Endodermal cell (in vitro differentiated cells): ENCODE measurements at regions not wholly inside any gene's neighbourhood (a gene's known extent, or its start where the extent isn't known, plus 50 kb on each side); places are given as distances from the start of the nearest gene placed in this dataset.

Experiments
- DNase-seq: peaks from one replicate; pipeline ENCODE4 v3.0.0-alpha.2; 2017
- H3K27ac ChIP-seq: 2 replicates; pipeline ENCODE4 v1.5.1; 2013; ENCODE audit warnings: mild to moderate bottlenecking, low read depth, low read length, moderate library complexity
- H3K27me3 ChIP-seq: 2 replicates; pipeline ENCODE4 v1.6.1; 2013; ENCODE audit warnings: mild to moderate bottlenecking, low read length, moderate library complexity; ENCODE audit not compliant: insufficient read depth, control insufficient read depth, poor library complexity, severe bottlenecking
- H3K36me3 ChIP-seq: 2 replicates; pipeline ENCODE4 v1.7.0; 2013; ENCODE audit warnings: mild to moderate bottlenecking, low read length, moderate library complexity; ENCODE audit not compliant: control insufficient read depth, insufficient read depth
- H3K4me1 ChIP-seq: one replicate; pipeline ENCODE4 v1.7.0; 2013; ENCODE audit warnings: low read length; ENCODE audit not compliant: control insufficient read depth, insufficient read depth
- H3K4me3 ChIP-seq: 2 replicates; pipeline ENCODE4 v1.5.1; 2013; ENCODE audit warnings: mild to moderate bottlenecking, low read length, moderate library complexity
- H3K9ac ChIP-seq: 2 replicates; pipeline ENCODE4 v1.6.1; 2013; ENCODE audit warnings: mild to moderate bottlenecking, low read length, moderate library complexity; ENCODE audit not compliant: poor library complexity, severe bottlenecking; ENCODE audit errors: extremely low read depth
- H3K9me3 ChIP-seq: 2 replicates; pipeline ENCODE4 v1.6.1; 2013; ENCODE audit warnings: mild to moderate bottlenecking, low read length, moderate library complexity; ENCODE audit not compliant: control insufficient read depth
- H3K27ac Mint-ChIP-seq: 2 replicates; pipeline ENCODE4 v1.8.0; 2020; ENCODE audit warnings: mixed read lengths
- H3K27me3 Mint-ChIP-seq: 2 replicates; pipeline ENCODE4 v1.8.0; 2021; ENCODE audit warnings: mild to moderate bottlenecking, mixed read lengths; ENCODE audit not compliant: insufficient read depth
- H3K36me3 Mint-ChIP-seq: 2 replicates; pipeline ENCODE4 v1.8.0; 2020; ENCODE audit warnings: low read depth, mixed read lengths
- H3K4me1 Mint-ChIP-seq: 2 replicates; pipeline ENCODE4 v1.8.0; 2020; ENCODE audit warnings: mixed read lengths
- H3K4me3 Mint-ChIP-seq: 2 replicates; pipeline ENCODE4 v1.8.0; 2020; ENCODE audit warnings: mild to moderate bottlenecking, moderate library complexity, mixed read lengths
- H3K9me3 Mint-ChIP-seq: 2 replicates; pipeline ENCODE4 v1.8.0; 2020; ENCODE audit warnings: mild to moderate bottlenecking, mixed read lengths
- WGBS, 2 experiments: methylation state at CpG; one replicate each; pipeline versions ENCODE4 v1.1.5 to v1.1.7; 2013; ENCODE audit warnings: missing lambda C conversion rate in 2 of 2, mixed read lengths in 1 of 2; ENCODE audit not compliant: insufficient coverage in 1 of 2, insufficient read length in 1 of 2; 5-methylcytosine and 5-hydroxymethylcytosine counted together
- TF ChIP-seq, protein P1 (sequence below): fragments of 200-600 bp; sonication (generic); conservative IDR thresholded peaks from 2 replicates; pipeline ENCODE4 v1.5.0; 2021; ENCODE audit warnings: antibody characterized with exemption, mild to moderate bottlenecking

DNA sequence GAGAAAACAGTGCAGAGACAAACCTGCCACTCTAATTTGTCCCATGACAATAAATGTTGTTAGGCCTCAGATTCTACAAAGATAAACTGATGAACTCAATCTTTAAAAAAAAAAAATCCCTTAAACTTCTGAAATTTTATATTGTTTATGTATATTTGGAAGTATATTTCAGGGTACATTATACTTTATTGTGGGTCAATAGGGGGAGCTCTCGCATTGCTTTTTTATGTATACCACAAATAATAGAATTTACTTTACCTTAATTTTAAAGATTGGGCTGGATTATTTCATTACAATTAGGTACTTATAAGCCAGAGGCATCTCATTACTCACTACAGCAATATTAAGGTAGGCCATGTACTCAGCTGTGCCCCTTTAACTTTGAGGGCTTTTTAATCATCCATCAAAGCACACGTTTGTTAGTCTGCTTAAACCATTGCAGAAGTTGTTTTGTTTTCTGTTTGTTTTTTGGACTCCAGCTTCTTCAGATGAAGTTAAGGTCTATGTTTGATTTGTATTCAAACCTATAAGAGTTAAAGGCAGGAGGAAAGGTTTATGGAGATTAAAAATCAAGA is 56.3 kb upstream of the EYA4 start:
- H3K27ac Mint-ChIP-seq: no peak overlapping the region
- no peak overlapping the region for H3K4me3 Mint-ChIP-seq
- Histone ChIP-seq H3K36me3 (no peaks in the 10 kb centered on the region), H3K27me3 (no peaks in the 10 kb centered on the region), H3K4me1 (peaks cover 5% of the 10 kb centered on the region), H3K9me3 (no peaks in the 10 kb centered on the region), H3K27ac (no peak overlapping the region), H3K4me3 (no peak overlapping the region), H3K9ac (no peak overlapping the region)
- H3K9me3 Mint-ChIP-seq: no peaks in the 10 kb centered on the region
- TF ChIP-seq, protein P1, sequence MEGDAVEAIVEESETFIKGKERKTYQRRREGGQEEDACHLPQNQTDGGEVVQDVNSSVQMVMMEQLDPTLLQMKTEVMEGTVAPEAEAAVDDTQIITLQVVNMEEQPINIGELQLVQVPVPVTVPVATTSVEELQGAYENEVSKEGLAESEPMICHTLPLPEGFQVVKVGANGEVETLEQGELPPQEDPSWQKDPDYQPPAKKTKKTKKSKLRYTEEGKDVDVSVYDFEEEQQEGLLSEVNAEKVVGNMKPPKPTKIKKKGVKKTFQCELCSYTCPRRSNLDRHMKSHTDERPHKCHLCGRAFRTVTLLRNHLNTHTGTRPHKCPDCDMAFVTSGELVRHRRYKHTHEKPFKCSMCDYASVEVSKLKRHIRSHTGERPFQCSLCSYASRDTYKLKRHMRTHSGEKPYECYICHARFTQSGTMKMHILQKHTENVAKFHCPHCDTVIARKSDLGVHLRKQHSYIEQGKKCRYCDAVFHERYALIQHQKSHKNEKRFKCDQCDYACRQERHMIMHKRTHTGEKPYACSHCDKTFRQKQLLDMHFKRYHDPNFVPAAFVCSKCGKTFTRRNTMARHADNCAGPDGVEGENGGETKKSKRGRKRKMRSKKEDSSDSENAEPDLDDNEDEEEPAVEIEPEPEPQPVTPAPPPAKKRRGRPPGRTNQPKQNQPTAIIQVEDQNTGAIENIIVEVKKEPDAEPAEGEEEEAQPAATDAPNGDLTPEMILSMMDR: peak; percentile 76
- 96% methylated on average over 1 of the region's 2 CpGs; no CpG with 5 or more reads in 1 of the 2 experiments for WGBS, 2 experiments
- H3K36me3 Mint-ChIP-seq: no peaks in the 10 kb centered on the region
- no peak for DNase-seq
- peaks cover 24% of the 10 kb centered on the region for H3K4me1 Mint-ChIP-seq
- H3K27me3 Mint-ChIP-seq: no peaks in the 10 kb centered on the region

- Histone ChIP-seq H3K9me3 (no peaks in the 10 kb centered on the region), H3K4me1 (peaks cover 5% of the 10 kb centered on the region), H3K36me3 (no peaks in the 10 kb centered on the region), H3K9ac (no peak overlapping the region), H3K27ac (no peak overlapping the region), H3K27me3 (no peaks in the 10 kb centered on the region), H3K4me3 (no peak overlapping the region)
- Mint-ChIP-seq H3K27ac (no peak overlapping the region), H3K27me3 (no peaks in the 10 kb centered on the region), H3K9me3 (no peaks in the 10 kb centered on the region), H3K36me3 (no peaks in the 10 kb centered on the region), H3K4me1 (peaks cover 28% of the 10 kb centered on the region), H3K4me3 (no peak overlapping the region)
- no peak for DNase-seq
- TF ChIP-seq, protein P1: no peak
- WGBS, 2 experiments: 96% methylated on average over 3 of the region's 4 CpGs; no CpG with 5 or more reads in 1 of the 2 experiments
Measured at GRCh38 chr6:133185731-133186130, 55.4 kb upstream of the EYA4 start.

DNA sequence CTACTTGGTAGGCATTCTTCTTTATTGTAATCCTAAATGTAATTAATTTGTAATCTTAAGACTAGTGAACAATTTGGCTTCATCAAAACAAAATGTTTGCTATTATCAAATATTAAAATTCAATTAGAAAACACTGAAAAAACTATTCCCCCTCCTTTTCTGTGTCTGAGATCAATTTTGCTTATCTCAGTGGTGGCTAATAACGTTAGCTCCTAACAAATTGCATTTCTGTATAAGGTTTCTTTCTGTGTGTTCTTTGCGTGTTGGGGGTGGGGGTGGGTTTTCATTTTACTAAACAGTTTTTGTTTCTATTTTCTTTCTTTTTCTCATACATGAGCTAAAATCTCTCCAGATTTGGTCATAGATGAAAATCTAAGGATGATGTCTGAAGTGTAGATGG is 54.0 kb upstream of the EYA4 start:
- H3K4me3 Mint-ChIP-seq: no peak overlapping the region
- Histone ChIP-seq H3K4me1 (peaks cover 5% of the 10 kb centered on the region), H3K27ac (no peak overlapping the region), H3K36me3 (no peaks in the 10 kb centered on the region), H3K9me3 (no peaks in the 10 kb centered on the region), H3K9ac (no peak overlapping the region), H3K4me3 (no peak overlapping the region), H3K27me3 (no peaks in the 10 kb centered on the region)
- TF ChIP-seq, protein P1: no peak
- H3K36me3 Mint-ChIP-seq: no peaks in the 10 kb centered on the region
- peaks cover 34% of the 10 kb centered on the region for H3K4me1 Mint-ChIP-seq
- 60% methylated on average over 1 of the region's 2 CpGs; no CpG with 5 or more reads in 1 of the 2 experiments for WGBS, 2 experiments
- no peaks in the 10 kb centered on the region for H3K27me3 Mint-ChIP-seq
- H3K9me3 Mint-ChIP-seq: no peaks in the 10 kb centered on the region
- no peak for DNase-seq
- H3K27ac Mint-ChIP-seq: no peak overlapping the region
